ENCODE measurements at regions not wholly inside any gene's neighbourhood (a gene's known extent, or its start where the extent isn't known, plus 50 kb on each side); places are given as distances from the start of the nearest gene placed in this dataset.

DNA sequence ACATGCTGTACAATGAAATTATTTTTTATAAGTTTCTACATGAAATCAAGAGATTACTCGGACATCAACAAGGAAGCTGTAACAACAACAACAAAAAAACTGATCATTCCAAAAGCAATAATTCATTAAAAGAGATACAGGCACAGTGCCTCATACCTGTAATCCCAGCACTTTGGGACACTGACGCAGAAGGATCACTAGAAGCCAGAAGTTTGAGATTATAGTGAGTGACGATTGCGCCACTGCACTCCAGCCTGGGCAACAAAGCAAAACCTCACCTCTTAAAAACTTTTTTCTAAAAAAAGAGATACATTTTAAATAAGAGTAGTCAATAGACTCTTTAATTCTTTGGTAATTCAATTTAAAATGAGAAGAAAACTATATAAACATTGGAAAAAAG, 364.3 kb downstream of the TNS1 start:
- in situ Hi-C loops (cut with MboI; ENCODE audit: low pct_unique_long_range_greater_than_20kb, low sequenced_read_pairs) = no loop called here
- DNase-seq = no peak

DNA sequence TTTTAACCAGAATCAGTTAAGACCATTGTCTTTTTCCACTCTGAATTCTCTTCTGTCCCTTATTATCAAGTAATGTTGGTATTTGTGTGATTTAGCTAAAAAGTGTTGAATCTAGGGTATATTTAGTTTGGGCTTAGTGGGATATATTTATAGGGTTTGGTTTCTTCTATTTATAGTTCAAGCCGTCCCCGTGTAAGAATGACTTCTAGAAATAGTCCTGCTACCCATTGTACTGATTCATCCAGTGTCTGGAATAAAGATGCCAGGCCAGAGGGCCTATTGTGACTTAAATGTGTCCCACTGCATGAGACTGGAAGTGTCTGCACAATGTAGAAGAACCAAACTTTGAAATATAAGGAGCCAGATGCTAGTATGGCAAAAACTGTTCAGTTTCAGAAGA, 364.8 kb downstream of the TNS1 start:
- in situ Hi-C loops (cut with MboI; ENCODE audit: low pct_unique_long_range_greater_than_20kb, low sequenced_read_pairs) = no loop called here
- no peak for DNase-seq

DNA sequence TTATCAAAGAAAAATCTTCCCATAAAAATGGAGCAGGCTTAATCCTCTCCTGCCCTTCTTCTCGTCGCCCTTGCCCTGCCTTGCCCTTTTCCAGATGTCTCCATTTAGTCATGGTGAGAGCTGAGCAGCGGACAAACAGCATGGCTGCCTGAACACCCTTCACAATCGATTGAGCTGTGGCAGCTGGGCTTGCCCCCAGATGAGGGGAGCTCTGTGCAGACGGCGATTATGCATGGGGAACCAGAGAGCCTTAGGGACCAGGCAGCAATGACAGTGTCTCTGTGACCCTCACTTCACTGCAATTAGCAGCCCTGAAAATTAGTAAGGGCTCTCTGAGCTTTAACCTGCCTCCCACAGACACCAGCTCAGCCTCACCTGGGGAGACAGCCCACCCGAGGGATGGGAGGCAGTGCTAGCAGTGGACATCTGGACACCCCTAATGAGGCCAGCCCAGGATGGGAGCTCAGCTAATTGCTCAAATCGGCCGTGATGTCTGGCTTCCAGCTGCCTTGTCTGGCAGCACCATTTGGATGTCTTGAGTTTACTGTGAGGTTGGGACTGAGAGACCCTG, 365.7 kb downstream of the TNS1 start:
- in situ Hi-C loops (cut with MboI; ENCODE audit: low pct_unique_long_range_greater_than_20kb, low sequenced_read_pairs) = no loop called here
- DNase-seq = no peak

DNA sequence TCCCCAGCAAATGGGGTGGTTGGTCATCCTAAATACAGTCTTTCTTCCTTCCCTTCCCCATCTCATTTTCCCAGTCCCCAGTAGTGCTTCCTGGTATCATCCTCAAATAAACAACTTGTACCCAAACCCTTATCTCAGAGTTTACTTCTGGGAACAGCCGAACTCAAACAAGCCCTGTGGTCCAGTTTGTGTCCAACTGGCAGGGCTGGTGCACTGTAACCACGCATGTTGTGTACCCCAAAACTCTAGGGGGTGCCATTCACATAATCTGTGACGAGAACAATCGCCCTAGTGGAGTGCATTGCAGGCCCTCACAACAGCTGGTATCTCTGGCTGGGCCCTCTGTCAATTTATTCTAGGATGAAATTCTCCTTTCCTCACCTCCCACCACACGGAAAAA, 366.2 kb downstream of the TNS1 start:
- no peak for DNase-seq
- in situ Hi-C loops (cut with MboI; ENCODE audit: low pct_unique_long_range_greater_than_20kb, low sequenced_read_pairs) = no loop called here

DNA sequence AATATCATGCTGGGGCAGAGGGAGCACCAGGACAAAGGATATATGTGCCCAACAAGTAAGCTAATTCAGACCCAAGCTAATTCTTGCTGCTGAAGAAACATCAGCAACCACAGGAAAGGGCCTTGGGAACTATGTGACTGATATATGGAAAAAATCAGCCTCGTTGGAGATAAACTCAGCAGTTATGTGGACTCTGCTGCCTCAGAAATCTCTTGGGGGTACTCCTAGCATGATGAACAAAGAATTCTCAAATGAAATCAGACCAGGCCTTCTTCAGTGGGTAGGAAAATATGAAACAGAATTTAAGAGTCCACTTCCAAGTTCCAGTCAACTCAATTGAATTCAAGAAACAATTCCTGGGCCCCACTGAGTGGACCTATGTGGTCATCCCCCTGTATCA, 367.9 kb downstream of the TNS1 start:
- in situ Hi-C loops (cut with MboI; ENCODE audit: low pct_unique_long_range_greater_than_20kb, low sequenced_read_pairs) = no loop called here
- no peak for DNase-seq

DNA sequence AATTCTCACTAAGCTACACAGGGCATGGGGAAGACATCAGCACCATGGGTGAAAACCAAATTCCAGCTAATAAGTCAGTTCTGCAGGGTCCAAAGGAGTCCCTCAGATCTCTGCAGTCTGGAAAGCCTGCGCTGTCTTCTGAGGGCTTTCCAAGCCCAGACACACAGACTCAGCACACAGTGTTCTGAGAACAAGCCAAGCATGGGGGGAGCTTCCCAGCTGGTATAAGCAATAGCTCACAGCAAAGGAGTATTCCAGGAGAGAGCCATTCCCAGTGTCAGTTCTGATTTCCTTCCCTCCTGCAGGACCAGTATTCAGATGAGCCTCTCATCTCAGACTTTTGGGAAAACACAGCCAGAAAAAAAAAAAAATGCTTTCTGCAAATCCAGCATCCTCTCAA, 370.8 kb downstream of the TNS1 start:
- in situ Hi-C loops (cut with MboI; ENCODE audit: low pct_unique_long_range_greater_than_20kb, low sequenced_read_pairs) = no loop called here

DNA sequence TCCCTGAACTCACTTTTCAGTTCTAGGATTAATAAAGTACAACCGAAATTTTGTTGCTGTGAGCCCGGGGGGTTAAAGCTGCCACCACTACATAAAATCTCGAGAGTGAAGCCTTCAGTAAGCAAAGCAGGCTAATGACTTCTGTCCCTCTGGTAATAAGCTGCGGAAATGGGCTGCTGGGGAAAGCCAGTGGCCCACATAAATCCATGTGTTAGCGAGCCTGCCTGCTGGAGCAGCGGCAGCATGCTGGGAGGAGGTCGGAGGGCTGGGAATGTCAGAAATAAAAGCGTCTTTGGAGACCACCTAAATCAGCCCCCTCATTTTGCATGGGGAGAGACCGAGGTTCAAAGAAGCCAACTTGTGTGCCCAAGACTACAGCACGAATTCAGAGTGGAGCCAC, 371.7 kb downstream of the TNS1 start:
- in situ Hi-C loops (cut with MboI; ENCODE audit: low pct_unique_long_range_greater_than_20kb, low sequenced_read_pairs) = no loop called here
- no peak for DNase-seq

More for the DNA sequence above, 370.8 kb downstream of the TNS1 start:
- DNase-seq = no peak

DNA sequence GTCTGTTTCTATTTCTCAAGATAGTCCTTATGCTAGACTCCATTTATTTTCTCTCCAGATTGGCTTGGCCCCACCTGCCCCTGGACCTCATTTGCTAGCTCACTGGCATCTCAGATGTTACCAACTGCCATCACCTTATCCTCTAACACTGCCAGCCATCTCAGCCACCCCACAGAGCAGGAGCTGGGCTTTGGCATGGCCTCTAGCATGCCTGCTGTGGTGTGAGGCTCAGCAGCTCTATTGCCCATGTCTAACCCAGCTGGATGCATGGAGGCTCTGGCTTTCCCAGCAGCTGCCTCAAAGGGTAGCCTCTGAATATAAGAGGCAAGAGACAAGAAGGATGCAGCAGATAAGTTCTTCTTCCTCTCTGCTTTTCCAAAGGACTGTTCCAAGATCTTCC, 373.4 kb downstream of the TNS1 start:
- DNase-seq = no peak
- in situ Hi-C loops (cut with MboI; ENCODE audit: low pct_unique_long_range_greater_than_20kb, low sequenced_read_pairs) = no loop called here

DNA sequence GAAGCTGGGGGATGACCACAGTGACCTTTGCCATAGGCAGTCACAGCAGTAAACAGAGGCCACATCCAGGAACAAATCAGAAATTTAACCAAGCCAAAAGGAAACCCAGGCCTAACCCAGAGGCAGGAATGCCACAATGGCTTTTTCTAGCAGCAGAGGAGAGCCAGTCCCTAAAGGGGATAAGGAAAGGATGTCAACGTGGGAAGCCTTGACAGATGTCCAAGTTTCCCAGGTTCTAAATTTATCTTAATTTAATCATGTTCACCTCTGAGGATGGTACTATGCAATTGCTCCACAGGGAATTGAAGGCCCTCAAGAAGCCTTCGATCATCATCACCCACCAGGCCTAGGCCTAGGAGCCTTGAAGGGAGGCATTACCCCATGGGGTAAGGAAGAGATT, 374.7 kb downstream of the TNS1 start:
- in situ Hi-C loops (cut with MboI; ENCODE audit: low pct_unique_long_range_greater_than_20kb, low sequenced_read_pairs) = no loop called here
- DNase-seq = no peak

DNA sequence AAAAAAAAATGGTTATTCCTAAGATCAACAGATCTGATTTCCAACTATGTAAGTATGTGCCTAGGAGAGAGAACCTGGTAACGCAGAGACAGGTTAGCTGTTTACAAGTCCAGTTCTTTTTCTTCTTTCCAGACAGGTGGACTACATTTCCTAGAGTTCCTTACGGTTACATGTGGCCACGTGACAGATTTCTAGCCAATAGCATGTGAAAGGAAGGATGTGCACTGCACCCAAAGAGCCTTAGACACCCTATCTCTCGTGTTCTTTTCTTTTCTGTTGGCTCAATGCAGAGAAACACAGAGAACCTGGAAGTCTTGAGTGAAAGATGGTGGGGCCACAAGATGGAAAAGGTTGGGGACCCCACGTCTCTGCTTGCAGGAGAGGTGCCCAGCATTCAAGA, 375.9 kb downstream of the TNS1 start:
- in situ Hi-C loops (cut with MboI; ENCODE audit: low pct_unique_long_range_greater_than_20kb, low sequenced_read_pairs) = no loop called here
- DNase-seq = no peak

DNA sequence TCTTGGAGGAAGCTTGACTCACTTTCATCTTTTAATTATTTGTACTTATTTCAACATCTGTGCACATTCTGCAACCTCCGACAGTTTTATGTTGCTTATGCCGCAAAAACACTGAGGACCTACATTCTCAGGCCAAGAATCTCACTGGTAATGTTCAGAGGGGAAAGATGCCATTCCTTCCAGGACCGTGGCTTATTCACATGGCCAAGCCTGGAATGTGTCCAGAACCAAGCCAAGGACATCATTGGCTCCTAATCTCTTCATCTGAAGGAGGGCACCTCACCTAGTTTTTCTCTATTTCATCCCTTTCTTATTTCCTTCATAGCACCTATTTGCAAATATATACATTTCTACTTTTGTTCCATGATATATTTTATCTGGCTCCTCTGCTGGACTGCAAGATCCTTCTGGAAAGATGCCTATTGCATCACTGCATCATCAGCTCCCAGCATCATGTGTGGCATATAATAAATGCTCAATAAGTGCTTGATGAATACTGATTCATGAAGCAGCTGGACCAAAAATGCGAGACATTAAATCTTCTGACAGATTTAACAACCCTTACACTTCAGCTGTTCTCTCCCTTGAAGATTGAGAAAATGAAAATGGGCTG, 377.1 kb downstream of the TNS1 start:
- DNase-seq = no peak

DNA sequence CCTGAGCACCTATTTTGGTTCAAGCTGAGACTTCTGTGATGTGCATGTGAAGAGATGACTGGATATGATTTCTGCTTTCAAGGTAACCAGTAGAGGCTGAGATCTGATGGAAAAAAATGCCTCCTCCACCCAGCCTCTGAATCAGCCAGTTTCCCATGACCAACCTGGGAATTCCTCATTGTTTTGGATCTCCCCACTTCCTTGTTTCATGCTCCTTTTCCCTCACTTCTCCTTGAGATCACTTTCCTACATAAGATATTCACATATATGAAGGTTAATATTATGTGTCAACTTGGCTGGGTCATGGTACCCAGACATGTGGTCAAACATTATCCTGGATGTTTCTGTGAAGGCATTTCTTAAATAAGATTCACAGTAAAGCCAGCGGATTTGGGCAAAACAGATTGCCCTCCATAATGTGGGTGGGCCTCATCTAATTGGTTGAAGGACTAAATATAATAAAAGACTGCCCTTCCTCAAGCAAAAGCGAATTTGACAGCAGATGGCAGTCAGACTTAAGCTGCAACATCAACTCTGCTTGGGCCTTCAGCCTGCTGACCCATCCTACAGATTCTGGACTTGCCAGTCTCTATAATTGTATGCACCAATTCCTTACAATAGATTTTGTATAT, 379.4 kb downstream of the TNS1 start:
- in situ Hi-C loops (cut with MboI; ENCODE audit: low pct_unique_long_range_greater_than_20kb, low sequenced_read_pairs) = no loop called here
- DNase-seq = no peak

More for the DNA sequence above, 377.1 kb downstream of the TNS1 start:
- in situ Hi-C loops (cut with MboI; ENCODE audit: low pct_unique_long_range_greater_than_20kb, low sequenced_read_pairs) = no loop called here

DNA sequence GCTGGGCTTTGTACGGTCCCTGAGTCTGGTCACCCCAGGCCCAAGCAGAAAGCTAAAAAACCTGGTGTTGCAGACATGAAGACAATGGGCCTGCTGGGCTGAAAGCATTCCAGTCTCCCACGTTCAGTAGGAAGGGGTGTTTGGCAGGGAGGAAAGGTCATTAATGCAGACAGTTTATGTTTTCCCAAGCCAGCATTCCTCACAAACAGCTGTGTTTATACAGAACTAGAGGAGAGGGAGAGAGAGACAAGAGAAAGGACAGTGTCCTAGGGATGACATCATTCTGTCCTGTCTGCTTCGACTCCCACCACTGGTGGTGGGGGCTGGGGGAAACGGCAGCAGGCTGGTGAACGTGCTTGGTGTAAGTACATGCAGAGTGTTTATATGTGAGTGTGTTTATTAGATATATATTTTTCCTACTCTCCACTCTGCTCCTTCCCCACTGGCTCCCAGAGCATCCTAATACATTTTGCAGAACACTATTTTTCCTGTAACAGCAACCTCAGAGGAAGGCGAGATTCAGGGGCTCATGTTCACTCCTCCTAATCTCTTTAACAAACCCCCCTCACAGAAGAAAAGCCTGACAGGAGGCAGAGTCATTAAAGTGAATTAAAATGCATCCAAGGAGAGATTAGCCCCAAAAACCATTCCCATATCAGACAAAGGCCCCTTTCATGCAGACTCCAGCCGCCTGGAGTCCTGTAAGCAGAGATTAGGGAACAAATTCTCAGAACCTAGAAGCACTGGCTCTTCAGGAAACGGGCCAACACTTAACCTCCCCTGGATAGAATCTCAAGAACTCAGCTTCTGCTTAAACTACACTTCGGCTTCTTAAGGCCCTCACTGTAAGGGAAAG, 380.4 kb downstream of the TNS1 start:
- DNase-seq = no peak
- in situ Hi-C loops (cut with MboI; ENCODE audit: low pct_unique_long_range_greater_than_20kb, low sequenced_read_pairs) = no loop called here

DNA sequence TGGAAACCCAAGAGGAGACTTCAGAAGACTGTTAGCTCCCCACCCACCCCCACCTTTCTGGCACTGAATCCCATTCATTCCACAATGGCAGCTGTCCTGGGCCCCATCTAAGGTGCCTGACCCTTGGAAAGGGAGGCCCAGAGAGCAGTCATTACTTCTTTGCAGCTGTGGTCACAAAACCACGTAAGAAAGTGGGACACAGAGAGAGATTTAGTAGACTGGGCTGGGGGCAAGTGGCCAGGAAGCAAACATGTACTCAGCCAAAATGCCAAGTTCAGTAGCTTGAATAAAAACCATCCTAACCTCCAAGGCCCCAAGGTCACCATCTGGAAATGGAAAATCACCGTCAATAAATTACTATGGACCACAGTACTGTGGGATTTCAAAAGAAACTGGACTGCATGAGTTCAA, 381.4 kb downstream of the TNS1 start:
- in situ Hi-C loops (cut with MboI; ENCODE audit: low pct_unique_long_range_greater_than_20kb, low sequenced_read_pairs) = no loop called here

DNA sequence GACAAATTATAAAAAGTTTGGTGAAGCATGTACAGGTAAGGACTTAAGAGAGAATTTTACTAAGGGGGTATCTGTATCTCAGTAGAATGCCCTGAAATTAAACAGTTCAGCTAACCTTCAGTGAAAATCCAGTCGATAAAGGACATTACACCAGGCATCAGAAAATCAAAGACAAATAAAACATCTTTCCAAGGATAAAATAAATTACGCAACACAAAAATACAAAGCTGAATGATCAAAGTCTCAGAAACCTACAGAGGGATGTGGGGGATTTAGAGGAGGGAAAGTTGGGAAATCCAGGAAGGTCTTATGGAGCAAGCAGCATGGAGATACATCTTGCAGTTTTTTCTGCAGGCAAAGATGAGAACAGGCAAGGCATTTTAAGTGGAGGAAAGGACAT, 384.1 kb downstream of the TNS1 start:
- no peak for DNase-seq
- in situ Hi-C loops (cut with MboI; ENCODE audit: low pct_unique_long_range_greater_than_20kb, low sequenced_read_pairs) = no loop called here

More for the DNA sequence above, 381.4 kb downstream of the TNS1 start:
- no peak for DNase-seq

DNA sequence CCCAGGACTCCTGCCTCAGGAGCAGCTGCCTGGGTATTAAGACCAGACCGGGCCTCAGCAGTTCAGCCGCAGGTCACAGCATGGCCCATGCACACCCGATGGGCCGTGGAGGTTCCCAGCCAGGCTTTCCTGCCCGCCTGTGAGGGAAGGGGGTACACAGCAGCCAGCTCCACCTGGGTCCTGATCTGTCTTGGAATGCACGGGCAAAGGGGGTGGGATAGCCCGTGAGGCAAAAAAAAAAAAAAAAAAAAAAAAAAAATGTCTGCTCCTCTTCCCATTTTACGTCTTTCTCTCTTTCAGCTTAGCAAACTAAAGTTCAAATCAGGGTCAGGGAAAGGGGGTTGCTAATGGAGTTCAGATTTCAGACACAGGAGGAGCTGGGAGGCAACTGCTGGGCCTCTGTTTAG, 385.2 kb downstream of the TNS1 start:
- in situ Hi-C loops (cut with MboI; ENCODE audit: low pct_unique_long_range_greater_than_20kb, low sequenced_read_pairs) = no loop called here
- no peak for DNase-seq

DNA sequence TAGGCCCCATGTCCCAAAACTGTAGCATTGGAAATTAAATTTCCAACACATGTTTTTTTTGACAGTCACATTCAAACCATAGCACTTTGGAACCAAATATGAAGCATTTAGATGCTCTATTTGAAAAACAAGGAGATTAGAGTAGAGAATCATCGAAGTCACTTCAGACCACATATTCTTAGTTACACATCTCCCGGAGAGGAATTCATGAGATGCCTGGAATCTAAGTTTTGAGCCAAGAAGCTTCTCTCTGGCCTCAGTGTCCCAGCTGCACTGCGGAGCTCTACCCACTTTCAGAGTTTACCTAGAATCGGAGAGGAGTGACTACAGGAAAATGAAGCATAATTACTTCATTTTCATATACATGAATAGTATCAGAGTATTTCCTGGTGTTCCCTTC, 385.9 kb downstream of the TNS1 start:
- no peak for DNase-seq
- in situ Hi-C loops (cut with MboI; ENCODE audit: low pct_unique_long_range_greater_than_20kb, low sequenced_read_pairs) = no loop called here

DNA sequence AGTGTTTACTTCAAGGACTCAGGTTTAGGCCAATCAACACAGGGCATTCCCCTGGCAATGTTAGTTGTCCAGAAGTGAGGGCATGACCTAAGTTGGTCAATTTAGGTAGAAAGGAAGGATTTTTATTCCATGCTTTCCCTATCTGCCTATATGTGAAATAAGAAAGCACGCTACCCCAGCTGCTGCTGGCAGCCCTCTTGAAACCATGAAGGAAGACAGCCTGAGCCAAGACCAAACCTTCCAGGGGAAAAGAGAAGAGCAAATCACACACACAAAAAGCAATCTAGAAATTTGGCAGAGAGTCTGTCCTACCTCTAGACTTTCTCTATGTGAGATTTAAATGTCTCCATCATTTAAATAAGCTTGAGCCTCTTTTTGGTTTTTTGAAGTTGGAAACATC, 387.6 kb downstream of the TNS1 start:
- in situ Hi-C loops (cut with MboI; ENCODE audit: low pct_unique_long_range_greater_than_20kb, low sequenced_read_pairs) = no loop called here
- DNase-seq = no peak

DNA sequence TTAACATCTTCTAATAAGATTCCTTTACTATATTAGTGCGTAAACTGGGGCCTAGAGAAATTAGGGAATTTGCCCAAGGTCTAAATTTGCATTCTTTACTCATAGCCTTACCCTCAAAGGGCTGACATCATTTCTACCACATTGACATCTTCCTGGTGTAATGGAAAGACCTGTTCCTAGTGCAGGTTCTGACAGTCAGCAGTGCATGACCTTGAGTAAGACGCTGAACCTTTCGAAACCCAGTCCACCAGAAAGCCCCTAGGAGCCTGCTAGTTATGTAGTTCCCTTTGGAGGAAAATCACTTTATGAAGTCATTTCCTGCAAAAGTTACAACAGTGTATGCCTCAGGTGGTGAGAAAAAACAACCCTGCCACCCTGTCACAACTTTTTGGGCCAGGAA, 388.3 kb downstream of the TNS1 start:
- in situ Hi-C loops (cut with MboI; ENCODE audit: low pct_unique_long_range_greater_than_20kb, low sequenced_read_pairs) = no loop called here
- no peak for DNase-seq

DNA sequence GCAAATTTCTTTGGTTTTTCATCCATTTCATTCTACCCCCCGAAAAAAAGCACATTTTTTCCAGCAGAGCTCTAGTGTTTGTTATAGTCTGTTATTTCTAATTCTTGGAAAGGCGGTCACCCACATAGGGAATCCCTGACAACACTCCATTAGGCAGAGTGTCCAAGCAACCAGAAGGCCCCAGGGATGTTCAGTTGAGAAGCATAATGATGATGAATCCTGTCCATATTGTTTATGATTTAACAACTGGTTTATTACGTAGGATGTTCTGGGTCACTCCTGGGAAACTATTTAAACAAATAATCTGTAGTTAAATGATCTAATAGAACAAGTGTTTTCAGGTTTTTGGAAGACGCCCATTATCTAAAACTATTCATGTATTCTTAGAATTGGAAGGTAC, 388.7 kb downstream of the TNS1 start:
- DNase-seq = no peak
- in situ Hi-C loops (cut with MboI; ENCODE audit: low pct_unique_long_range_greater_than_20kb, low sequenced_read_pairs) = no loop called here

Measured in KBM-7 (cell line).